H1 (cell line): ENCODE measurements at regions not wholly inside any gene's neighbourhood (a gene's known extent, or its start where the extent isn't known, plus 50 kb on each side); places are given as distances from the start of the nearest gene placed in this dataset.
A peak's percentile ranks its signal among the peaks of the same experiment; 100 is the strongest.

Experiments used
- CTCF ChIA-PET: fragments of 300-600 bp; sonication (Branson Sonifier 250); formaldehyde crosslinking; loops from one replicate; lab custom pipeline; 2021; ENCODE audit not compliant: partially characterized antibody; lab: Charles Lee
- POLR2A ChIA-PET: fragments of 300-600 bp; sonication (Branson Sonifier 250); formaldehyde crosslinking; loops from one replicate; lab custom pipeline; 2021; ENCODE audit warnings: inconsistent platforms; ENCODE audit not compliant: partially characterized antibody; lab: Charles Lee
- DNase-seq, 2 experiments: peaks; one replicate each; pipeline versions ENCODE4 v3.0.0 to v3.0.0-alpha.2; 2010 to 2022; ENCODE audit warnings: low spot score in 2 of 2, low read depth in 1 of 2, mixed read lengths in 1 of 2
- FAIRE-seq: peaks from 2 replicates; lab custom pipeline; 2011; peaks lifted over from hg19 to GRCh38; lab: Jason Lieb, UNC
- H2AFZ ChIP-seq: 2 replicates; pipeline ENCODE4 v1.8.1; 2012; ENCODE audit warnings: low read length, inconsistent platforms
- H2AK5ac ChIP-seq: 2 replicates; pipeline ENCODE4 v1.6.1; 2013; ENCODE audit warnings: low read depth, low read length
- H2BK120ac ChIP-seq: replicated peaks from 2 replicates; pipeline ENCODE3; 2013; ENCODE audit warnings: low read depth, low read length, inconsistent platforms
- H2BK12ac ChIP-seq: 2 replicates; pipeline ENCODE4 v1.6.1; 2013; ENCODE audit warnings: low read depth, low read length
- H2BK15ac ChIP-seq: 2 replicates; pipeline ENCODE4 v1.6.1; 2013; ENCODE audit warnings: low read length
- H2BK20ac ChIP-seq: 2 replicates; pipeline ENCODE4 v1.6.1; 2013; ENCODE audit warnings: low read length
- H2BK5ac ChIP-seq: 2 replicates; pipeline ENCODE4 v1.6.1; 2013; ENCODE audit warnings: low read depth, low read length
- H3K14ac ChIP-seq: 2 replicates; pipeline ENCODE4 v1.6.1; 2013; ENCODE audit warnings: inconsistent platforms; ENCODE audit not compliant: insufficient read length
- H3K18ac ChIP-seq: 2 replicates; pipeline ENCODE4 v1.6.1; 2013; ENCODE audit warnings: low read length; ENCODE audit errors: extremely low read depth
- H3K23ac ChIP-seq: 2 replicates; pipeline ENCODE4 v1.6.1; 2013; ENCODE audit warnings: inconsistent platforms; ENCODE audit not compliant: insufficient read length
- H3K23me2 ChIP-seq: 2 replicates; pipeline ENCODE4 v1.6.1; 2013; ENCODE audit warnings: low read depth, low read length
- H3K27ac ChIP-seq: 2 replicates; pipeline ENCODE4 v1.6.1; 2011; ENCODE audit warnings: low read depth, low read length, inconsistent platforms
- H3K27me3 ChIP-seq, 4 experiments: replicated peaks in 1 of 4; 1 replicate in 1 of 4; 2 replicates in 3 of 4; pipeline versions ENCODE4 v1.6.1 to v1.8.1; 2011 to 2013; ENCODE audit warnings: low read length in 3 of 4, mild to moderate bottlenecking in 3 of 4, inconsistent platforms in 2 of 4, mixed read lengths in 2 of 4, moderate library complexity in 1 of 4; ENCODE audit not compliant: control insufficient read depth in 3 of 4, insufficient read depth in 3 of 4; ENCODE audit errors: extremely low read depth in 1 of 4
- H3K36me3 ChIP-seq, 4 experiments: 2 replicates each; pipeline versions ENCODE4 v1.6.1 to v1.8.1; 2011 to 2013; ENCODE audit warnings: mild to moderate bottlenecking in 4 of 4, low read length in 3 of 4, moderate library complexity in 2 of 4, control low read depth in 1 of 4, inconsistent platforms in 1 of 4; ENCODE audit not compliant: insufficient read depth in 4 of 4, control insufficient read depth in 2 of 4
- H3K4ac ChIP-seq: replicated peaks from 2 replicates; pipeline ENCODE3; 2013; ENCODE audit warnings: low read length, low read depth, mixed read lengths, inconsistent platforms; ENCODE audit not compliant: insufficient read length
- H3K4me1 ChIP-seq, 4 experiments: replicated peaks in 1 of 4; 1 replicate in 1 of 4; 2 replicates in 3 of 4; pipeline versions ENCODE4 v1.6.1 to v1.8.1; 2011 to 2013; ENCODE audit warnings: low read length in 3 of 4, inconsistent platforms in 2 of 4, mixed read lengths in 1 of 4; ENCODE audit not compliant: insufficient read depth in 4 of 4, control insufficient read depth in 3 of 4
- H3K4me2 ChIP-seq, 2 experiments: 2 replicates each; pipeline versions ENCODE4 v1.6.1 to v1.8.1; 2011 to 2013; ENCODE audit warnings: low read depth in 2 of 2, low read length in 2 of 2, control low read depth in 1 of 2, inconsistent platforms in 1 of 2, mild to moderate bottlenecking in 1 of 2; ENCODE audit not compliant: insufficient read depth in 1 of 2
- H3K4me3 ChIP-seq, 4 experiments: fragments of 200-600, 300-600 bp in 1 of 4; sonication (generic), shearing (Covaris generic), sonication (Bioruptor Twin) in 1 of 4; 2 replicates each; pipeline versions ENCODE4 v1.5.1 to v1.8.1; 2011 to 2016; ENCODE audit warnings: low read length in 4 of 4, low read depth in 3 of 4, control low read depth in 2 of 4, inconsistent platforms in 2 of 4, mild to moderate bottlenecking in 2 of 4, mixed read lengths in 1 of 4, moderate library complexity in 1 of 4; ENCODE audit not compliant: insufficient read depth in 2 of 4; ENCODE audit errors: extremely low read depth in 1 of 4
- H3K56ac ChIP-seq: replicated peaks from 2 replicates; pipeline ENCODE3; 2013; ENCODE audit warnings: low read depth, mild to moderate bottlenecking, mixed read lengths, low read length, inconsistent platforms; ENCODE audit not compliant: insufficient read length
- H3K79me1 ChIP-seq: 2 replicates; pipeline ENCODE4 v1.6.1; 2013; ENCODE audit warnings: low read depth, low read length, control low read depth
- H3K79me2 ChIP-seq, 2 experiments: 2 replicates each; pipeline versions ENCODE4 v1.6.1 to v1.8.1; 2012 to 2013; ENCODE audit warnings: low read length in 2 of 2, mild to moderate bottlenecking in 2 of 2, inconsistent platforms in 1 of 2; ENCODE audit not compliant: insufficient read depth in 2 of 2, control insufficient read depth in 1 of 2
- H3K9ac ChIP-seq, 4 experiments: replicated peaks in 1 of 4; 1 replicate in 1 of 4; 2 replicates in 3 of 4; pipeline versions ENCODE4 v1.6.1 to v1.8.1; 2011 to 2013; ENCODE audit warnings: low read depth in 3 of 4, low read length in 3 of 4, control low read depth in 2 of 4, mild to moderate bottlenecking in 2 of 4, moderate library complexity in 2 of 4, inconsistent platforms in 1 of 4; ENCODE audit errors: extremely low read depth in 1 of 4
- H3K9me3 ChIP-seq, 2 experiments: 2 replicates each; pipeline versions ENCODE4 v1.6.1 to v1.8.1; 2012 to 2013; ENCODE audit warnings: mild to moderate bottlenecking in 2 of 2, moderate library complexity in 2 of 2, control low read depth in 1 of 2, inconsistent platforms in 1 of 2, low read depth in 1 of 2, low read length in 1 of 2, mixed read lengths in 1 of 2; ENCODE audit not compliant: insufficient read depth in 2 of 2
- H4K20me1 ChIP-seq, 2 experiments: replicated peaks in 1 of 2; 2 replicates each; pipeline versions ENCODE3 to v1.8.1; 2011 to 2013; ENCODE audit warnings: inconsistent platforms in 2 of 2, low read length in 2 of 2, mild to moderate bottlenecking in 1 of 2; ENCODE audit not compliant: insufficient read depth in 2 of 2, control insufficient read depth in 1 of 2
- H4K5ac ChIP-seq: 2 replicates; pipeline ENCODE4 v1.6.1; 2013; ENCODE audit warnings: low read length, low read depth, mixed read lengths, inconsistent platforms; ENCODE audit not compliant: insufficient read length
- H4K8ac ChIP-seq: 2 replicates; pipeline ENCODE4 v1.8.0; 2013; ENCODE audit warnings: mild to moderate bottlenecking, moderate library complexity, low read length, inconsistent platforms; ENCODE audit not compliant: insufficient read depth; ENCODE audit errors: extremely low read depth
- H4K91ac ChIP-seq: replicated peaks from 2 replicates; pipeline ENCODE3; 2013; ENCODE audit warnings: low read length, mixed read lengths, inconsistent platforms; ENCODE audit not compliant: insufficient read length
- ATF3 ChIP-seq: IDR thresholded peaks from 2 replicates; pipeline ENCODE4 v1.6.1; 2011; ENCODE audit warnings: low read depth, mild to moderate bottlenecking, low read length; ENCODE audit not compliant: insufficient read depth
- BACH1 ChIP-seq: IDR thresholded peaks from 2 replicates; pipeline ENCODE4 v1.6.1; 2012; ENCODE audit warnings: low read length, improper control_type of control experiment
- BCL11A ChIP-seq, 2 experiments: IDR thresholded peaks; one replicate each; pipeline ENCODE4 v1.6.1; 2011; ENCODE audit warnings: low read depth in 2 of 2, low read length in 2 of 2, mild to moderate bottlenecking in 2 of 2
- CBX5 ChIP-seq: fragments of 300-800, 300-1000 bp; sonication (generic); IDR thresholded peaks from 2 replicates; pipeline ENCODE4 v1.7.1; 2016; ENCODE audit warnings: antibody characterized with exemption, low read length, low read depth
- CBX8 ChIP-seq: fragments of 300-800, 300-1000 bp; sonication (generic); IDR thresholded peaks from 2 replicates; pipeline ENCODE4 v1.7.1; 2016; ENCODE audit warnings: low read depth, low read length, borderline replicate concordance
- CEBPB ChIP-seq: IDR thresholded peaks from 2 replicates; pipeline ENCODE4 v1.6.1; 2012; ENCODE audit warnings: low read depth, low read length
- CTBP2 ChIP-seq: IDR thresholded peaks from 2 replicates; pipeline ENCODE4 v1.7.0; 2011; ENCODE audit warnings: borderline replicate concordance, mild to moderate bottlenecking, moderate library complexity, mixed read lengths, low read length; ENCODE audit not compliant: insufficient read depth, insufficient read length
- GTF2F1 ChIP-seq: IDR thresholded peaks from 2 replicates; pipeline ENCODE4 v1.6.1; 2012; ENCODE audit warnings: low read depth, low read length, improper control_type of control experiment, borderline replicate concordance
- NRF1 ChIP-seq: IDR thresholded peaks from 2 replicates; pipeline ENCODE4 v1.6.1; 2011; ENCODE audit warnings: mild to moderate bottlenecking, low read depth, low read length, improper control_type of control experiment
- PHF8 ChIP-seq: fragments of 200-600 bp; sonication (generic); conservative IDR thresholded peaks from 2 replicates; pipeline ENCODE4 v1.7.1; 2012; ENCODE audit warnings: low read depth, mild to moderate bottlenecking, inconsistent platforms, low read length, moderate library complexity
- RBBP5 ChIP-seq: IDR thresholded peaks from 2 replicates; pipeline ENCODE4 v1.7.1; 2012; ENCODE audit warnings: low read depth, mild to moderate bottlenecking, inconsistent platforms, low read length, moderate library complexity, borderline replicate concordance
- SIRT6 ChIP-seq: IDR thresholded peaks from one replicate; pipeline ENCODE4 v1.7.1; 2012; ENCODE audit warnings: low read length, inconsistent platforms
- SP2 ChIP-seq: IDR thresholded peaks from 2 replicates; pipeline ENCODE4 v1.6.1; 2012; ENCODE audit warnings: mild to moderate bottlenecking, low read length, inconsistent platforms
- TAF1 ChIP-seq: IDR thresholded peaks from 2 replicates; pipeline ENCODE4 v1.6.1; 2011; ENCODE audit warnings: mild to moderate bottlenecking, low read depth, low read length
- TAF7 ChIP-seq: optimal IDR thresholded peaks from 2 replicates; pipeline ENCODE3; 2011; ENCODE audit warnings: low read depth, mild to moderate bottlenecking, inconsistent platforms, low read length, moderate library complexity, borderline replicate concordance
- WGBS, 2 experiments: shearing (Covaris generic) in 1 of 2; methylation state at CpG; one replicate each; pipeline versions ENCODE4 v1.1.6 to v1.1.7; 2013 to 2015; ENCODE audit warnings: low lambda C conversion rate in 2 of 2, mixed read lengths in 2 of 2, inconsistent platforms in 1 of 2, low coverage in 1 of 2, missing lambda C conversion rate in 1 of 2; ENCODE audit not compliant: insufficient replicate concordance in 2 of 2, insufficient coverage in 1 of 2, insufficient read length in 1 of 2; ENCODE audit errors: extremely low coverage in 1 of 2, missing lambda C conversion rate in 1 of 2; 5-methylcytosine and 5-hydroxymethylcytosine counted together

GRCh38 chr7:130843703-130844102 is 109.7 kb upstream of the KLF14 start:
- Histone ChIP-seq H3K36me3 (no peaks in the 10 kb centered on the region), H3K9ac (no peak overlapping the region), H2BK5ac (0 out of 2 replicates have a peak overlapping the region, but pooled peaks have one; percentile 22), H3K23me2 (no peaks in the 10 kb centered on the region), H4K91ac (no peak overlapping the region), H2BK15ac (no peak overlapping the region), H2AK5ac (no peak overlapping the region), H3K23ac (no peak overlapping the region), H3K79me1 (no peaks in the 10 kb centered on the region), H3K4me1 (no peaks in the 10 kb centered on the region; a peak in 1 of 7 replicates), H3K9me3 (no peaks in the 10 kb centered on the region), H3K18ac (no peak overlapping the region), H2BK12ac (no peak overlapping the region), H3K27ac (no peak overlapping the region), H3K14ac (no peak overlapping the region), H3K56ac (no peak overlapping the region), H4K5ac (no peak overlapping the region), H3K4me2 (no peak overlapping the region), H3K4me3 (no peak overlapping the region), H3K79me2 (no peaks in the 10 kb centered on the region), H2AFZ (peak overlapping the region; percentile 82; the same call in 1 of the 2 replicates), H2BK120ac (no peak overlapping the region), H4K20me1 (no peaks in the 10 kb centered on the region), H3K27me3 (no peaks in the 10 kb centered on the region), H4K8ac (peak overlapping the region; percentile 60; the same call in 1 of the 2 replicates), H3K4ac (no peak overlapping the region), H2BK20ac (no peak overlapping the region)
- FAIRE-seq: no peak
- WGBS, 2 experiments: 91% methylated on average over 11 of the region's 11 CpGs; no CpG with 5 or more reads in 1 of the 2 experiments
- TF ChIP-seq ATF3 (no peak), CBX5 (no peak), BCL11A (IDR thresholded peaks at IDR 0.05; ENCODE audit: low read depth in 2 of 2, low read length in 2 of 2) (no peak), TAF7 (no peak), NRF1 (no peak), CEBPB (no peak), SP2 (no peak), SIRT6 (no peak), CTBP2 (no peak), BACH1 (no peak), PHF8 (no peak), TAF1 (no peak), CBX8 (no peak), RBBP5 (no peak), GTF2F1 (no peak)
- DNase-seq: no peak
- ChIA-PET POLR2A (no interaction called here), CTCF (interaction anchor here (0.6 kb wide), 1 partner anchor 60 kb away, joined by 3 read pairs; no protein-coding TSS in a partner anchor)
